HCT116 (cell line): ENCODE measurements at regions not wholly inside any gene's neighbourhood (a gene's known extent, or its start where the extent isn't known, plus 50 kb on each side); places are given as distances from the start of the nearest gene placed in this dataset.

Source experiments
- EZH2 ChIP-seq: fragments of 200-600 bp; sonication (generic); IDR thresholded peaks from 2 replicates; pipeline ENCODE4 v1.6.1; 2017; ENCODE audit warnings: antibody characterized with exemption, mixed run types
- RAD21 ChIP-seq: IDR thresholded peaks from 2 replicates; pipeline ENCODE4 v1.6.1; 2012; ENCODE audit warnings: low read depth, mild to moderate bottlenecking
- TF ChIP-seq, protein P1 (sequence below), 3 experiments: fragments of 200-600 bp in 1 of 3; sonication (generic) in 1 of 3; IDR thresholded peaks in 2 of 3; conservative IDR thresholded peaks in 1 of 3; 2 replicates each; pipeline ENCODE4 v1.5.1; 2012 to 2017; ENCODE audit warnings: low read depth in 2 of 3, low read length in 2 of 3, antibody characterized with exemption in 1 of 3, borderline replicate concordance in 1 of 3, control low read depth in 1 of 3, mild to moderate bottlenecking in 1 of 3, mixed read lengths in 1 of 3, mixed run types in 1 of 3, moderate library complexity in 1 of 3; ENCODE audit not compliant: insufficient read depth in 1 of 3

DNA sequence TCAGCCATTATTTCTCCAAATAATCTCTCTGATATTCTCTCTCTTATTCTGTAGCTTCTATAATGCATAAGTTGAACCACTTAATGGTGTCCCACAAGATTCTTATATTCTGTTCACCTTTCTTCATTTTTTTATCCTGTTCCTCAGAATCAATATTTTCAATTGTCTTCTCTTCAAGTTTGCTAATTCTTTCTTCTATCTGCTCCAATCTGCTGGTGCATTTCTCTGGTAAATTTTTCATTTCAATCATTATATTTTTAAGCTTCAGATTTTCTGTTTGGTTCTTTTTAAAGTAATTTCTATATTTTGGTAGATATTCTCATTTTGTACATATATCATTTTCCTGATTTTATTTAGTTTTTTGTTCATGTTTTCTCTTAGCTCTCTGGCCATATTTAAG lies 272.6 kb downstream of the ZEB1 start:
- no peak for TF ChIP-seq EZH2
- no peak for TF ChIP-seq RAD21
- TF ChIP-seq, protein P1, sequence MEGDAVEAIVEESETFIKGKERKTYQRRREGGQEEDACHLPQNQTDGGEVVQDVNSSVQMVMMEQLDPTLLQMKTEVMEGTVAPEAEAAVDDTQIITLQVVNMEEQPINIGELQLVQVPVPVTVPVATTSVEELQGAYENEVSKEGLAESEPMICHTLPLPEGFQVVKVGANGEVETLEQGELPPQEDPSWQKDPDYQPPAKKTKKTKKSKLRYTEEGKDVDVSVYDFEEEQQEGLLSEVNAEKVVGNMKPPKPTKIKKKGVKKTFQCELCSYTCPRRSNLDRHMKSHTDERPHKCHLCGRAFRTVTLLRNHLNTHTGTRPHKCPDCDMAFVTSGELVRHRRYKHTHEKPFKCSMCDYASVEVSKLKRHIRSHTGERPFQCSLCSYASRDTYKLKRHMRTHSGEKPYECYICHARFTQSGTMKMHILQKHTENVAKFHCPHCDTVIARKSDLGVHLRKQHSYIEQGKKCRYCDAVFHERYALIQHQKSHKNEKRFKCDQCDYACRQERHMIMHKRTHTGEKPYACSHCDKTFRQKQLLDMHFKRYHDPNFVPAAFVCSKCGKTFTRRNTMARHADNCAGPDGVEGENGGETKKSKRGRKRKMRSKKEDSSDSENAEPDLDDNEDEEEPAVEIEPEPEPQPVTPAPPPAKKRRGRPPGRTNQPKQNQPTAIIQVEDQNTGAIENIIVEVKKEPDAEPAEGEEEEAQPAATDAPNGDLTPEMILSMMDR (IDR thresholded peaks at IDR 0.05 in 2 of 3, conservative IDR thresholded peaks at IDR 0.05 in 1 of 3; ENCODE audit: borderline replicate concordance in 1 of 3, insufficient read depth in 1 of 3, low read depth in 2 of 3, low read length in 2 of 3), result no peak
